ENCODE measurements at regions not wholly inside any gene's neighbourhood (a gene's known extent, or its start where the extent isn't known, plus 50 kb on each side); places are given as distances from the start of the nearest gene placed in this dataset.

DNA sequence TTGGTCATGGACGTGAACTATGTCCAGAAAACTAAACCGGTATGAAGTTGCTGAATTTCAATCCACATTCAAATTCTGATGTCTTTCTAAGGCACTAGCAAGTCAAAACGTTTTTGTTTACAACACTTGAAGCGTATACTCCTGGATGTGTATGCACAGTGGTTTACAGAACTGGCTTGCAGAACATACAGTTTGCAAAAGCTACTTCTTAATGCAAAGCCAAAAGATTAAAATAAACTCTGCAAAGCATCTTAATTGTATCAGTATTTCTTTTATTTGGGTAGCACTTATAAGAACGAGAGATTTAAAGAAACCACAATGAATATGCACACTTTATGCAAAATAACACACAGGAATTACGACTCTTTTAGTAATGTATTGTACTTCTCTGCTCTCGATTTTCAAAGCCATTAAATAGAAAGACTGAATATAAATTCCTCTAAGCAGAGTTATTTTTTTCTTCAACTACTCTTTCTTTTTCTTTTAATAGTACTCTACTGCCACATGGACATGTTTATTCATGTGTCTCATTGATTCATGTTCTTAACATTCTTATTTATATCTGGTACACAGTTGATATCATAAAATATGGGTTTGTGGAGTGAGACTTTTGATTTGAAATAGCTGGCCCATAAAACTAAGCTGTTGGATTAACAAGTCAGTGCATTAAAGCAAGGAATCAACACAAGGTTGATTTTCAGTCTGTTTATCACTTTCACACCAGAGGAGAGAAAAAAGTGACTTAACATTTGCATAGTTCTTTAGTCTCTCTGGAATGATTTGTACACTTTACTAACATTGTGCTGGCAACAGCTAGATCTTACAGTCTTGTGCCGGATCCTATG lies 189.4 kb upstream of the STEAP4 start:
- Histone ChIP-seq H3K27ac (ENCODE audit: low read depth, low read length) (no peak overlapping the region), H3K79me2 (ENCODE audit: control insufficient read depth, insufficient read depth, low read length) (no peaks in the 10 kb centered on the region), H2BK120ac (ENCODE audit: low read depth, low read length) (no peak overlapping the region), H2BK5ac (ENCODE audit: low read length) (no peak overlapping the region), H3K9ac (ENCODE audit: low read length) (no peak overlapping the region), H3K4me2 (ENCODE audit: low read length) (no peak overlapping the region), H3K23ac (ENCODE audit: low read length) (no peak overlapping the region), H3K27me3 (ENCODE audit: insufficient read depth, low read length, poor library complexity) (no peaks in the 10 kb centered on the region), H3K56ac (ENCODE audit: low read length) (no peak overlapping the region), H3K79me1 (ENCODE audit: low read length) (no peaks in the 10 kb centered on the region), H4K5ac (ENCODE audit: low read length) (no peak overlapping the region), H3K18ac (ENCODE audit: low read length) (no peak overlapping the region), H3K36me3 (ENCODE audit: control insufficient read depth, insufficient read depth, low read length) (no peaks in the 10 kb centered on the region), H3K4ac (ENCODE audit: low read depth, low read length) (no peak overlapping the region), H2BK15ac (replicated peaks; ENCODE audit: low read depth) (no peak overlapping the region), H2AK5ac (ENCODE audit: low read length) (no peak overlapping the region), H3K4me1 (ENCODE audit: control insufficient read depth, low read depth, low read length) (peaks cover 1% of the 10 kb centered on the region), H3K4me3 (ENCODE audit: low read length) (no peak overlapping the region), H4K8ac (ENCODE audit: low read depth, low read length) (no peak overlapping the region)
- DNase-seq = no peak
- WGBS (ENCODE audit: extremely low coverage, insufficient coverage, low lambda C conversion rate) = no CpG with 5 or more reads among the region's 8 CpGs

GRCh38 chr7:88492153-88492552 lies 185.5 kb upstream of the STEAP4 start:
- H4K8ac ChIP-seq (ENCODE audit: low read depth, low read length) = no peak overlapping the region
- no peak overlapping the region for H3K9ac ChIP-seq (ENCODE audit: low read length)
- H3K4ac ChIP-seq (ENCODE audit: low read depth, low read length) = no peak overlapping the region
- no peak overlapping the region for H3K4me3 ChIP-seq (ENCODE audit: low read length)
- H3K36me3 ChIP-seq (ENCODE audit: control insufficient read depth, insufficient read depth, low read length) = no peaks in the 10 kb centered on the region
- H3K79me2 ChIP-seq (ENCODE audit: control insufficient read depth, insufficient read depth, low read length) = no peaks in the 10 kb centered on the region
- H2BK120ac ChIP-seq (ENCODE audit: low read depth, low read length) = no peak overlapping the region
- H3K56ac ChIP-seq (ENCODE audit: low read length) = no peak overlapping the region
- H4K5ac ChIP-seq (ENCODE audit: low read length) = no peak overlapping the region
- H3K27ac ChIP-seq (ENCODE audit: low read depth, low read length) = no peak overlapping the region
- H2BK15ac ChIP-seq (replicated peaks; ENCODE audit: low read depth) = no peak overlapping the region
- no peaks in the 10 kb centered on the region for H3K79me1 ChIP-seq (ENCODE audit: low read length)
- no peak overlapping the region for H3K23ac ChIP-seq (ENCODE audit: low read length)
- no peak overlapping the region for H3K4me2 ChIP-seq (ENCODE audit: low read length)
- peaks cover 4% of the 10 kb centered on the region for H3K4me1 ChIP-seq (ENCODE audit: control insufficient read depth, low read depth, low read length)
- H2BK5ac ChIP-seq (ENCODE audit: low read length) = no peak overlapping the region
- H2AK5ac ChIP-seq (ENCODE audit: low read length) = no peak overlapping the region
- no peaks in the 10 kb centered on the region for H3K27me3 ChIP-seq (ENCODE audit: insufficient read depth, low read length, poor library complexity)
- no peak overlapping the region for H3K18ac ChIP-seq (ENCODE audit: low read length)
- DNase-seq = no peak

GRCh38 chr7:88490874-88491273 lies 184.2 kb upstream of the STEAP4 start:
- H4K5ac ChIP-seq (ENCODE audit: low read length) = no peak overlapping the region
- no peaks in the 10 kb centered on the region for H3K36me3 ChIP-seq (ENCODE audit: control insufficient read depth, insufficient read depth, low read length)
- H3K23ac ChIP-seq (ENCODE audit: low read length) = no peak overlapping the region
- H3K27me3 ChIP-seq (ENCODE audit: insufficient read depth, low read length, poor library complexity) = no peaks in the 10 kb centered on the region
- no peak overlapping the region for H2BK15ac ChIP-seq (replicated peaks; ENCODE audit: low read depth)
- H3K27ac ChIP-seq (ENCODE audit: low read depth, low read length) = no peak overlapping the region
- H4K8ac ChIP-seq (ENCODE audit: low read depth, low read length) = no peak overlapping the region
- H3K56ac ChIP-seq (ENCODE audit: low read length) = no peak overlapping the region
- no peaks in the 10 kb centered on the region for H3K79me2 ChIP-seq (ENCODE audit: control insufficient read depth, insufficient read depth, low read length)
- no peak overlapping the region for H3K4ac ChIP-seq (ENCODE audit: low read depth, low read length)
- H3K9ac ChIP-seq (ENCODE audit: low read length) = no peak overlapping the region
- no CpG with 5 or more reads among the region's 3 CpGs for WGBS (ENCODE audit: extremely low coverage, insufficient coverage, low lambda C conversion rate)
- no peaks in the 10 kb centered on the region for H3K79me1 ChIP-seq (ENCODE audit: low read length)
- H2BK120ac ChIP-seq (ENCODE audit: low read depth, low read length) = no peak overlapping the region
- H2BK5ac ChIP-seq (ENCODE audit: low read length) = no peak overlapping the region
- H3K4me2 ChIP-seq (ENCODE audit: low read length) = no peak overlapping the region
- H3K4me1 ChIP-seq (ENCODE audit: control insufficient read depth, low read depth, low read length) = peaks cover 4% of the 10 kb centered on the region
- no peak overlapping the region for H3K18ac ChIP-seq (ENCODE audit: low read length)
- no peak overlapping the region for H3K4me3 ChIP-seq (ENCODE audit: low read length)
- no peak for DNase-seq
- H2AK5ac ChIP-seq (ENCODE audit: low read length) = no peak overlapping the region

DNA sequence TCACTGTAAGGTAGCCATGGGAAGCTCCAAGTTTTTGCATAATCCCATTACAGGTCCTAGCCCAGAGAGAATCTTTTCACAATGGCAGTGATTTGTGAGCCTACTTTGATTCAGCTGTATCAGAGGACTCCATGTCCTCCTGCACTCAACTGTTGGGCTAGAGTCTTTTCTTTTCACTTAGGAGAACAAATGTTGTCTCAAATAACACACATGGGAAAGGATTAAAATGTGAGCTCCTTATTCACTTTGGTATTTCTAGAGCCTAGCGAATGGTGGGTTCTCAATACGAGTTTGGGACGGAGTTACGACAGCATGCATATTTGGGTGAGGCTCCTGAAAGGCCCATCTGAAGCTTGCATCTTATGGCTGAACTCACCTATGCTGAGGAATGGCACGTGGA lies 183.5 kb upstream of the STEAP4 start:
- H3K79me1 ChIP-seq (ENCODE audit: low read length) = no peaks in the 10 kb centered on the region

GRCh38 chr7:88485821-88486220 lies 179.1 kb upstream of the STEAP4 start:
- Histone ChIP-seq H2BK120ac (ENCODE audit: low read depth, low read length) (no peak overlapping the region), H3K27ac (ENCODE audit: low read depth, low read length) (no peak overlapping the region), H3K18ac (ENCODE audit: low read length) (no peak overlapping the region), H3K23ac (ENCODE audit: low read length) (no peak overlapping the region), H4K8ac (ENCODE audit: low read depth, low read length) (no peak overlapping the region), H3K4me3 (ENCODE audit: low read length) (no peak overlapping the region), H4K5ac (ENCODE audit: low read length) (no peak overlapping the region), H3K4ac (ENCODE audit: low read depth, low read length) (no peak overlapping the region), H3K9ac (ENCODE audit: low read length) (no peak overlapping the region), H3K4me2 (ENCODE audit: low read length) (no peak overlapping the region), H3K27me3 (ENCODE audit: insufficient read depth, low read length, poor library complexity) (no peaks in the 10 kb centered on the region), H2BK5ac (ENCODE audit: low read length) (no peak overlapping the region), H3K56ac (ENCODE audit: low read length) (no peak overlapping the region), H3K79me1 (ENCODE audit: low read length) (no peaks in the 10 kb centered on the region), H3K36me3 (ENCODE audit: control insufficient read depth, insufficient read depth, low read length) (no peaks in the 10 kb centered on the region), H2BK15ac (replicated peaks; ENCODE audit: low read depth) (no peak overlapping the region), H3K4me1 (ENCODE audit: control insufficient read depth, low read depth, low read length) (peaks cover 2% of the 10 kb centered on the region), H3K79me2 (ENCODE audit: control insufficient read depth, insufficient read depth, low read length) (no peaks in the 10 kb centered on the region), H2AK5ac (ENCODE audit: low read length) (no peak overlapping the region)
- no CpG with 5 or more reads among the region's 2 CpGs for WGBS (ENCODE audit: extremely low coverage, insufficient coverage, low lambda C conversion rate)
- no peak for DNase-seq

More for the DNA sequence above, 183.5 kb upstream of the STEAP4 start:
- Histone ChIP-seq H3K27ac (ENCODE audit: low read depth, low read length) (no peak overlapping the region), H3K4me2 (ENCODE audit: low read length) (no peak overlapping the region), H2AK5ac (ENCODE audit: low read length) (no peak overlapping the region), H2BK5ac (ENCODE audit: low read length) (no peak overlapping the region), H2BK15ac (replicated peaks; ENCODE audit: low read depth) (no peak overlapping the region), H2BK120ac (ENCODE audit: low read depth, low read length) (no peak overlapping the region), H3K9ac (ENCODE audit: low read length) (no peak overlapping the region), H3K79me2 (ENCODE audit: control insufficient read depth, insufficient read depth, low read length) (no peaks in the 10 kb centered on the region), H3K36me3 (ENCODE audit: control insufficient read depth, insufficient read depth, low read length) (no peaks in the 10 kb centered on the region), H3K4ac (ENCODE audit: low read depth, low read length) (no peak overlapping the region), H3K27me3 (ENCODE audit: insufficient read depth, low read length, poor library complexity) (no peaks in the 10 kb centered on the region), H4K8ac (ENCODE audit: low read depth, low read length) (no peak overlapping the region), H3K56ac (ENCODE audit: low read length) (no peak overlapping the region), H4K5ac (ENCODE audit: low read length) (no peak overlapping the region), H3K4me3 (ENCODE audit: low read length) (no peak overlapping the region), H3K23ac (ENCODE audit: low read length) (no peak overlapping the region), H3K4me1 (ENCODE audit: control insufficient read depth, low read depth, low read length) (peaks cover 4% of the 10 kb centered on the region), H3K18ac (ENCODE audit: low read length) (no peak overlapping the region)
- WGBS (ENCODE audit: extremely low coverage, insufficient coverage, low lambda C conversion rate) = no CpG with 5 or more reads among the region's 5 CpGs
- DNase-seq = no peak

DNA sequence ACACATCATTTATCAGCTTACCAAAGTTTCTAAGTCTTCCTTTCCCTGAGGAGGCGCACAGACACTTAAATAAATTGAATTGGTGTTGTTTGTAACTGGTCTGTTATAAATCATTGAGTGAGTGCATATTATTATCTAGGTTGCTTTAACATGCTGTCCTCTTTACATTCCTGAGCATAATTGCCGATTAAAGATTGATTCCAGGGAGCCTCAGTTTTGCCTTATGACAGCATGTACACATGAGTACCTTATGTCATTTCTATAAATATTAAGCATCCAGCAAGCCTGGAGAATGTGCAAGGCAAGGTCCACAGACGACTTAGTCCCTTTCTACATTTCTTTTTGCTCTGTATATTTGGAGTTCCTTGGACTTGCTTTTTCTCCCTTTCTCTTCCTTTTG lies 177.9 kb upstream of the STEAP4 start:
- Histone ChIP-seq H3K27me3 (ENCODE audit: insufficient read depth, low read length, poor library complexity) (no peaks in the 10 kb centered on the region), H3K79me1 (ENCODE audit: low read length) (no peaks in the 10 kb centered on the region), H3K18ac (ENCODE audit: low read length) (no peak overlapping the region), H4K8ac (ENCODE audit: low read depth, low read length) (no peak overlapping the region), H3K4me1 (ENCODE audit: control insufficient read depth, low read depth, low read length) (no peaks in the 10 kb centered on the region), H3K4me2 (ENCODE audit: low read length) (no peak overlapping the region), H3K23ac (ENCODE audit: low read length) (no peak overlapping the region), H3K9ac (ENCODE audit: low read length) (no peak overlapping the region), H3K4me3 (ENCODE audit: low read length) (no peak overlapping the region), H4K5ac (ENCODE audit: low read length) (no peak overlapping the region), H3K4ac (ENCODE audit: low read depth, low read length) (no peak overlapping the region), H2BK120ac (ENCODE audit: low read depth, low read length) (no peak overlapping the region), H2BK15ac (replicated peaks; ENCODE audit: low read depth) (no peak overlapping the region), H2AK5ac (ENCODE audit: low read length) (no peak overlapping the region), H3K56ac (ENCODE audit: low read length) (no peak overlapping the region), H3K79me2 (ENCODE audit: control insufficient read depth, insufficient read depth, low read length) (no peaks in the 10 kb centered on the region), H3K36me3 (ENCODE audit: control insufficient read depth, insufficient read depth, low read length) (no peaks in the 10 kb centered on the region), H2BK5ac (ENCODE audit: low read length) (no peak overlapping the region), H3K27ac (ENCODE audit: low read depth, low read length) (no peak overlapping the region)
- no CpG with 5 or more reads among the region's 3 CpGs for WGBS (ENCODE audit: extremely low coverage, insufficient coverage, low lambda C conversion rate)
- DNase-seq = no peak
